GM12878 (cell line): ENCODE measurements at regions not wholly inside any gene's neighbourhood (a gene's known extent, or its start where the extent isn't known, plus 50 kb on each side); places are given as distances from the start of the nearest gene placed in this dataset.

Experiments used
- ATAC-seq: fragments of 200-7000 bp; cut with Tn5 transposase; 3 replicates; pipeline ENCODE4 v1.9.1; 2020; ENCODE audit warnings: mild to moderate bottlenecking, moderate library complexity
- BruUV-seq: library from RNA; stranded (reverse); fragments of 400-500 nt; replicated peaks from 2 replicates; lab custom pipeline; 2021; lab: Mats Ljungman, UMichigan
- CTCF ChIA-PET: fragments of 300-600 bp; sonication (Branson Sonifier 250); formaldehyde crosslinking; extraction: SDS; loops from one replicate; lab custom pipeline; 2021; ENCODE audit warnings: inconsistent platforms; lab: Yijun Ruan, JAX
- POLR2A ChIA-PET: fragments of 350-600 bp; formaldehyde crosslinking; extraction: SDS; loops from one replicate; lab custom pipeline; 2021; ENCODE audit warnings: inconsistent platforms; lab: Charles Lee
- RAD21 ChIA-PET: fragments of 300-600 bp; sonication (Branson Sonifier 250); formaldehyde crosslinking; loops from one replicate; lab custom pipeline; 2023; ENCODE audit warnings: antibody characterized with exemption; ENCODE audit not compliant: unreplicated experiment; lab: Charles Lee
- SMC1A ChIA-PET: fragments of 300-600 bp; sonication (Branson Sonifier 250); formaldehyde crosslinking; loops from one replicate; lab custom pipeline; 2023; ENCODE audit not compliant: unreplicated experiment, uncharacterized antibody; lab: Charles Lee
- DNase-seq: peaks from one replicate; pipeline ENCODE4 v3.0.0-alpha.2; 2011; ENCODE audit warnings: low read depth, low spot score
- FAIRE-seq: peaks from 3 replicates; lab custom pipeline; 2011; peaks lifted over from hg19 to GRCh38; lab: Jason Lieb, UNC
- H2AFZ ChIP-seq: 2 replicates; pipeline ENCODE4 v1.6.0; 2011; ENCODE audit warnings: low read depth, low read length, control low read depth; ENCODE audit not compliant: control insufficient read depth
- H3K27ac ChIP-seq: 2 replicates; pipeline ENCODE4 v1.5.1; 2011; ENCODE audit warnings: control low read depth; ENCODE audit not compliant: control insufficient read depth, insufficient read depth
- H3K27me3 ChIP-seq, 2 experiments: replicated peaks in 1 of 2; 2 replicates each; pipeline versions ENCODE4 v1.6.0 to v1.6.1; 2011; ENCODE audit warnings: low read length in 1 of 2; ENCODE audit not compliant: control insufficient read depth in 2 of 2, insufficient read depth in 2 of 2
- H3K36me3 ChIP-seq, 2 experiments: 2 replicates each; pipeline ENCODE4 v1.5.1; 2011; ENCODE audit warnings: low read length in 1 of 2; ENCODE audit not compliant: control insufficient read depth in 2 of 2, insufficient read depth in 2 of 2
- H3K4me1 ChIP-seq: 2 replicates; pipeline ENCODE4 v1.6.1; 2011; ENCODE audit warnings: mild to moderate bottlenecking, low read length, moderate library complexity, mixed read lengths; ENCODE audit not compliant: control insufficient read depth, insufficient read depth
- H3K4me2 ChIP-seq: 2 replicates; pipeline ENCODE4 v1.6.0; 2011; ENCODE audit warnings: control low read depth; ENCODE audit not compliant: control insufficient read depth, insufficient read depth
- H3K4me3 ChIP-seq: fragments of 200-600 bp; sonication (generic); 2 replicates; pipeline ENCODE4 v1.5.1; 2016
- H3K79me2 ChIP-seq: 2 replicates; pipeline ENCODE4 v1.6.0; 2011; ENCODE audit warnings: low read length; ENCODE audit not compliant: control insufficient read depth, insufficient read depth
- H3K9ac ChIP-seq: 2 replicates; pipeline ENCODE4 v1.8.0; 2011; ENCODE audit warnings: low read length, control low read depth, mixed read lengths; ENCODE audit not compliant: control insufficient read depth, insufficient read depth
- H3K9me3 ChIP-seq: replicated peaks from 3 replicates; pipeline ENCODE4 v1.5.1; 2011; ENCODE audit warnings: mild to moderate bottlenecking, low read length; ENCODE audit not compliant: control insufficient read depth, insufficient read depth
- H4K20me1 ChIP-seq: 2 replicates; pipeline ENCODE4 v1.6.0; 2011; ENCODE audit not compliant: control insufficient read depth, insufficient read depth
- MTA3 ChIP-seq: IDR thresholded peaks from 2 replicates; pipeline ENCODE4 v1.6.1; 2012; ENCODE audit warnings: low read length, inconsistent platforms, borderline replicate concordance
- NR2F1 ChIP-seq: fragments of 450-650 bp; conservative IDR thresholded peaks from 2 replicates; pipeline ENCODE4 v1.6.1; 2017; ENCODE audit warnings: mild to moderate bottlenecking
- WGBS: methylation state at CpG from one replicate; pipeline ENCODE4 v1.1.6; 2016; ENCODE audit warnings: low lambda C conversion rate; ENCODE audit not compliant: insufficient replicate concordance, insufficient coverage; ENCODE audit errors: missing lambda C conversion rate; 5-methylcytosine and 5-hydroxymethylcytosine counted together
- in situ Hi-C: fragments of 300-500 bp; cut with MboI; formaldehyde crosslinking; loops from 9 replicates; pipeline ENCODE4 v1.14.3; 2018; ENCODE audit warnings: mixed read lengths
- intact Hi-C: fragments of 100-400 bp; cut with micrococcal nuclease; formaldehyde crosslinking; loops from one replicate; pipeline ENCODE4 v1.14.2; 2022; ENCODE audit not compliant: unreplicated experiment
- TF ChIP-seq, protein P1 (sequence below): fragments of 450-650 bp; IDR thresholded peaks from 2 replicates; pipeline ENCODE4 v1.6.1; 2017; ENCODE audit warnings: borderline replicate concordance
- TF ChIP-seq, protein P2 (sequence below): fragments of 450-650 bp; IDR thresholded peaks from 2 replicates; pipeline ENCODE4 v1.6.1; 2017; ENCODE audit warnings: low read depth, mild to moderate bottlenecking, moderate library complexity
- TF ChIP-seq, protein P3 (sequence below): IDR thresholded peaks from 2 replicates; pipeline ENCODE4 v1.6.1; 2012; ENCODE audit warnings: low read depth, low read length, improper control_type of control experiment

DNA sequence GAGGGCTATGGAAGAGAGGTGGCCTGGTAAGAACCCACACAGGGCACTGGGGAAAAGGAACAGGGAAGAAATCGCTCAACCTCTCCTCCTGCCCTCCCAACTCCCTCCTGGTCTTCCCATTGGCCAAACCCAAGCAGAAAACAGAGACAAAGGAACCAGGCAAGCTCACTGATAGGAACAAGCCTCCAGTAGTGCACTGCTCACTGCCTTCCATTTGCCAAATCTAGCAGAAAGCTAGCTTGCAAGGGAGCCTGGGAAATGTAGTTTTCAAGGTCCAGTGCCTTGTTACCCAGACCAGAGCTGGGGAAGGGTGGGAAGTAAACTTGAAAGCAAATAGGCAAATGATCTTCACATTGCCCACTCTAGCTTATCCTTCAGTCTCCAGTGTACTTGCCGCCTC is 556.1 kb upstream of the AUTS2 start:
- POLR2A ChIA-PET, result no interaction called here
- 33% methylated on average over 2 of the region's 2 CpGs for WGBS

More for the DNA sequence above, 556.1 kb upstream of the AUTS2 start:
- Histone ChIP-seq H4K20me1 (no peaks in the 10 kb centered on the region), H3K27me3 (no peaks in the 10 kb centered on the region), H3K27ac (no peak overlapping the region), H3K4me1 (no peaks in the 10 kb centered on the region), H3K36me3 (no peaks in the 10 kb centered on the region), H3K4me3 (no peak overlapping the region), H3K4me2 (no peak overlapping the region), H3K9ac (no peak overlapping the region), H2AFZ (no peak overlapping the region), H3K9me3 (no peaks in the 10 kb centered on the region; the same call in 2 of the 3 replicates), H3K79me2 (no peaks in the 10 kb centered on the region)
- intact Hi-C loops, result no loop called here
- in situ Hi-C loops, result no loop called here
- TF ChIP-seq NR2F1 (no peak), MTA3 (no peak)
- TF ChIP-seq, protein P1, sequence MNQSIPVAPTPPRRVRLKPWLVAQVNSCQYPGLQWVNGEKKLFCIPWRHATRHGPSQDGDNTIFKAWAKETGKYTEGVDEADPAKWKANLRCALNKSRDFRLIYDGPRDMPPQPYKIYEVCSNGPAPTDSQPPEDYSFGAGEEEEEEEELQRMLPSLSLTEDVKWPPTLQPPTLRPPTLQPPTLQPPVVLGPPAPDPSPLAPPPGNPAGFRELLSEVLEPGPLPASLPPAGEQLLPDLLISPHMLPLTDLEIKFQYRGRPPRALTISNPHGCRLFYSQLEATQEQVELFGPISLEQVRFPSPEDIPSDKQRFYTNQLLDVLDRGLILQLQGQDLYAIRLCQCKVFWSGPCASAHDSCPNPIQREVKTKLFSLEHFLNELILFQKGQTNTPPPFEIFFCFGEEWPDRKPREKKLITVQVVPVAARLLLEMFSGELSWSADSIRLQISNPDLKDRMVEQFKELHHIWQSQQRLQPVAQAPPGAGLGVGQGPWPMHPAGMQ, result no peak
- TF ChIP-seq, protein P2, sequence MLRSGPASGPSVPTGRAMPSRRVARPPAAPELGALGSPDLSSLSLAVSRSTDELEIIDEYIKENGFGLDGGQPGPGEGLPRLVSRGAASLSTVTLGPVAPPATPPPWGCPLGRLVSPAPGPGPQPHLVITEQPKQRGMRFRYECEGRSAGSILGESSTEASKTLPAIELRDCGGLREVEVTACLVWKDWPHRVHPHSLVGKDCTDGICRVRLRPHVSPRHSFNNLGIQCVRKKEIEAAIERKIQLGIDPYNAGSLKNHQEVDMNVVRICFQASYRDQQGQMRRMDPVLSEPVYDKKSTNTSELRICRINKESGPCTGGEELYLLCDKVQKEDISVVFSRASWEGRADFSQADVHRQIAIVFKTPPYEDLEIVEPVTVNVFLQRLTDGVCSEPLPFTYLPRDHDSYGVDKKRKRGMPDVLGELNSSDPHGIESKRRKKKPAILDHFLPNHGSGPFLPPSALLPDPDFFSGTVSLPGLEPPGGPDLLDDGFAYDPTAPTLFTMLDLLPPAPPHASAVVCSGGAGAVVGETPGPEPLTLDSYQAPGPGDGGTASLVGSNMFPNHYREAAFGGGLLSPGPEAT, result no peak
- TF ChIP-seq, protein P3, sequence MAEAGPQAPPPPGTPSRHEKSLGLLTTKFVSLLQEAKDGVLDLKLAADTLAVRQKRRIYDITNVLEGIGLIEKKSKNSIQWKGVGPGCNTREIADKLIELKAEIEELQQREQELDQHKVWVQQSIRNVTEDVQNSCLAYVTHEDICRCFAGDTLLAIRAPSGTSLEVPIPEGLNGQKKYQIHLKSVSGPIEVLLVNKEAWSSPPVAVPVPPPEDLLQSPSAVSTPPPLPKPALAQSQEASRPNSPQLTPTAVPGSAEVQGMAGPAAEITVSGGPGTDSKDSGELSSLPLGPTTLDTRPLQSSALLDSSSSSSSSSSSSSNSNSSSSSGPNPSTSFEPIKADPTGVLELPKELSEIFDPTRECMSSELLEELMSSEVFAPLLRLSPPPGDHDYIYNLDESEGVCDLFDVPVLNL, result no peak
- FAIRE-seq, result no peak
- ATAC-seq, result no peak
- BruUV-seq, result no TSS peak
- no peak for DNase-seq
- ChIA-PET SMC1A (no interaction called here), RAD21 (no interaction called here), CTCF (no interaction called here)
